Eye (tissue), 1 donor: ENCODE measurements at regions not wholly inside any gene's neighbourhood (a gene's known extent, or its start where the extent isn't known, plus 50 kb on each side); places are given as distances from the start of the nearest gene placed in this dataset.

Source experiments
- DNase-seq: peaks from one replicate; pipeline ENCODE4 v3.0.0-alpha.2; 2015

DNA sequence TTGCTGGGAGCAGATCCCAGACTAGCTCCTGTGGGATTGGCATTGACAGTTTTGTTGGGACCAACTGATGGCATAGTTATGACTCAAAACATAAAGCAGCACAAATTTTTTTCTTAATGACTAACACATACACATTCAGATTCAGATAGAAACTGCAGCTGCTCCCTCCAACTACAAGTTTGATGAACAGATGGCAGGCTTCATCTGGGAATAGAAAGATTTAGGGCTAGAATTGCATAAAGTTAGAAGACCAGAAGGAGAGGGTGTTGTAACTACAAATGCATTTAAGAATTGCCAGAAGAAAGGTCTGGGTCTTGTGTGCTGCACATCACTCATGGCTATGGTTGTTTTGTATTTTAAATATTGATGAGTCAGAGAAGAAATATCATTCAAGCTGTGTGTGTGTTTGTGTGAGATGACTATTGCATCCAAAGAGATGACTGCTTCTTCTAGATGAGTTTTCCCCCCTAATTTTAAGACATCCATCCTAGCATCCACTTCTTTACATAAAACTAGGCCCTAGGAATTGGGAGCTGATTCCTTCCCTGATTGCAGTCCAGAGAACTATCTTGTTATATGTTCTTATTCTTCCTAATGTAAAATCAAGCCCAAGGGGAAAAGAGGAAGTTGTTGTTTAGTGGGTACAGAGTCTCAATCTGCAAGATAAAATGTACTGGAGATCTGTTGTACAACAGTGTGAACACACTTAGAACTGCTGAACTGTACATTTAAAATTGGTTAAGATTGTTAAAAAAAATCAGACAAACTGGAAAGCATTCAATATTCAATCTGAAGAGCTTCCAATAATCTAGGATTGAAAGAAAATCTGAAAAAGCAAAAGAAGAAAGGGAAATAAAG, 175.1 kb downstream of the PARM1 start:
- DNase-seq, result peak; percentile 16

DNA sequence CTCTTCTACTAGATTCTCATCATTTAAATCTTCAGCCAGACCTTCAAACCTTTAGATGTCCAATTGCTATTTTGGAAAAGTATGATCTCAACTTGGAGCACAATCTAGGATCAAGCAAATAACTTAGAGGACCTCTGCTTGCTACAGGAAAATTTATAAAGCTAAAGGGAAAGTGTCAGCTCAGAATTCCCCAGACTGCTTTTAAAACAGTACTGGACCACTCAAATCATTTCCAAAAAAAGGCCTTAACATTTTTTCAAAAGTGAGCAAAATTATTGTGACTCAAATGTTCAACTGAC, 169.8 kb downstream of the PARM1 start:
- DNase-seq, result no peak

DNA sequence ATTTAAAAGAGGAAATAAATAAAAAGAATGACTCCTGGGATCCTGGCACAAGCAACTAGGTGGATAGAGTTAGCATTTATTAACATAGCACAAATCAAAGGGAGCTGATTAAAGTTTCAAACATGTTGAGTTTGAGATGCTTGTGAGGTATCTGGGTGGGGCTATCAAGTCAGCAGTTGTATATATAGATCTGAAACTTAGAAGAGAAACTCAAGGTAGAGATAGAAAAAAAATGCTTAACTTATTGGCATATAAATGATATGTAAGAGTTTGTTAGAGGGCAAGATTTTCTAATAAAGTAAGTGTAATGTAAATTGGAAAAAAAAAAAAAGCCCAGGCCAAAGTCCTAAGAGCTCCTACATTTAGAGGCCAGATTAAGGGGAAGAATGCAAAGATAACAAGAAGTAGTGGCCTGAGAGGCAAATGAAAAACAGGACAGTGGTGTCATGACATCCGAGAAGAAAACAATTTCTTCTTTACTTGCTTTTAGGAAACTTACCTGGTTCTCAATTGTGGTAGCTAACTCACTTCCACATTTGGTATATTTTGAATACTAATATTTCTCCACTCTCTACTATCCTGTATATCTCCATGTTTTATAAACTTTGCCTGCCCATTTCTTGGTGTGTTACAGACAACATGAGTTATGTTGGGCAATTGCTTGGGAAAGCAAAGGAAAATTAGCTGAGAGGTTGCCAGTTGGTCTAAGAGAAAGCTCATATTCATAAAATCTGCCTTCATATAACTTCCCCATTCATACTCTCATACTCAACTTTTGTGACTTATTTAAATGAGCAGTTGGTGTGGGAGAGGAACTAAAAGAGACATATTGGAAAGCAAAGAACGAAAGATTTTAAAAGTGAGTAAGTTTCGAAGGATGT, 169.2 kb downstream of the PARM1 start:
- no peak for DNase-seq
